ENCODE measurements at regions not wholly inside any gene's neighbourhood (a gene's known extent, or its start where the extent isn't known, plus 50 kb on each side); places are given as distances from the start of the nearest gene placed in this dataset.

DNA sequence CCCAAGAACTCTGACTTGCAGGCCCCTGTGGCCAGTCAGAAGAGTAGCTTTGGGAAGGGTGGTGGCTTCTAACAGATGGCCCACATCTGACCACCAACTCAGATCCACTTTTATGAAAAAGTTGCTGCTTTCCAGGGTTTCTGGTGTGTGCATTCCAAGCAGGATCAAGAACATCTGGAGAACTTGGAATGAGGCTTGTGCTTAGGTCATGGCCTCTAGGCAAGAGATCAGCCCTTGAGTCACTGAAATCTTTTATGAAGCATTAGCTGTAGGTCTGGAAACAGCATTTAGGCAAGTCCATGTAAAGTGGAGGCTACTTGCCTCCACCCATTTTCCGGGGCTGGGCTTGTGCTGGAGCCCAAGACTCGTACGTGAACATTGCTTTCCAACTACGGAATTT lies 433.3 kb downstream of the SH3GL2 start:
- no peaks in the 10 kb centered on the region for H3K27me3 Mint-ChIP-seq
- intact Hi-C loops (cut with micrococcal nuclease), result no loop called here
- DNase-seq (no peak), ATAC-seq (ENCODE audit: low read depth) (no peak)
- ChIA-PET CTCF (no interaction called here), POLR2A (no interaction called here)
- Histone ChIP-seq H3K27me3 (replicated peaks in 1 of 4; ENCODE audit: control extremely low read depth in 1 of 4, control insufficient read depth in 3 of 4, insufficient read depth in 4 of 4, low read length in 3 of 4) (no peaks in the 10 kb centered on the region), H3K4me2 (replicated peaks; ENCODE audit: low read depth, low read length, poor library complexity, severe bottlenecking) (no peak overlapping the region), H4K20me1 (ENCODE audit: control insufficient read depth, insufficient read depth, low read length, poor library complexity, severe bottlenecking) (no peaks in the 10 kb centered on the region), H3K4me1 (ENCODE audit: control insufficient read depth in 2 of 2, insufficient read depth in 2 of 2, low read length in 2 of 2) (no peaks in the 10 kb centered on the region), H3K9me3 (ENCODE audit: control extremely low read depth in 1 of 3, control insufficient read depth in 2 of 3, insufficient read depth in 1 of 3, low read length in 2 of 3) (no peaks in the 10 kb centered on the region), H3K9ac (ENCODE audit: low read length) (no peak overlapping the region), H3K27ac (ENCODE audit: low read length in 2 of 2) (no peak overlapping the region), H2AFZ (ENCODE audit: insufficient read depth, low read depth, low read length, poor library complexity, severe bottlenecking) (no peak overlapping the region), H3K79me2 (ENCODE audit: control insufficient read depth, insufficient read depth, low read length) (no peaks in the 10 kb centered on the region), H3K4me3 (ENCODE audit: control extremely low read depth in 1 of 5, extremely low read depth in 1 of 5, insufficient read depth in 1 of 5, low read depth in 2 of 5, low read length in 4 of 5) (no peak overlapping the region), H3K36me3 (replicated peaks in 1 of 2; ENCODE audit: control extremely low read depth in 1 of 2, control insufficient read depth in 1 of 2, extremely low read depth in 1 of 2, insufficient read depth in 2 of 2, low read length in 1 of 2) (no peaks in the 10 kb centered on the region)
- 96% methylated on average over 4 of the region's 4 CpGs for WGBS (ENCODE audit: insufficient coverage)
- no peak overlapping the region for H3K4me3 Mint-ChIP-seq
- H3K9me3 Mint-ChIP-seq (ENCODE audit: insufficient read depth), result no peaks in the 10 kb centered on the region
- H3K4me1 Mint-ChIP-seq, result no peaks in the 10 kb centered on the region
- no peak for TF ChIP-seq CTCF (IDR thresholded peaks at IDR 0.05)
- TF ChIP-seq EZH2 (IDR thresholded peaks at IDR 0.05; ENCODE audit: borderline replicate concordance, insufficient read depth, low read depth, low read length, poor library complexity, severe bottlenecking), result no peak
- H3K27ac Mint-ChIP-seq, result no peak overlapping the region

GRCh38 chr9:18014556-18014955 lies 435.7 kb downstream of the SH3GL2 start:
- H3K9me3 ChIP-seq (ENCODE audit: control extremely low read depth in 1 of 3, control insufficient read depth in 2 of 3, insufficient read depth in 1 of 3, low read length in 2 of 3), result no peaks in the 10 kb centered on the region
- POLR2A ChIA-PET, result no interaction called here
- Mint-ChIP-seq H3K4me3 (no peak overlapping the region), H3K4me1 (no peaks in the 10 kb centered on the region), H3K27me3 (no peaks in the 10 kb centered on the region), H3K27ac (no peak overlapping the region), H3K9me3 (ENCODE audit: insufficient read depth) (peaks cover 5% of the 10 kb centered on the region)
- H3K27ac ChIP-seq (ENCODE audit: low read length in 2 of 2), result no peak overlapping the region
- H3K79me2 ChIP-seq (ENCODE audit: control insufficient read depth, insufficient read depth, low read length), result no peaks in the 10 kb centered on the region
- CTCF ChIA-PET, result no interaction called here
- WGBS (ENCODE audit: insufficient coverage), result 86% methylated on average over 2 of the region's 3 CpGs
- ATAC-seq (ENCODE audit: low read depth) (no peak), DNase-seq (no peak)
- H2AFZ ChIP-seq (ENCODE audit: insufficient read depth, low read depth, low read length, poor library complexity, severe bottlenecking), result no peak overlapping the region
- intact Hi-C loops (cut with micrococcal nuclease), result no loop called here
- H3K4me1 ChIP-seq (ENCODE audit: control insufficient read depth in 2 of 2, insufficient read depth in 2 of 2, low read length in 2 of 2), result no peaks in the 10 kb centered on the region
- no peaks in the 10 kb centered on the region for H4K20me1 ChIP-seq (ENCODE audit: control insufficient read depth, insufficient read depth, low read length, poor library complexity, severe bottlenecking)
- no peak overlapping the region for H3K4me2 ChIP-seq (replicated peaks; ENCODE audit: low read depth, low read length, poor library complexity, severe bottlenecking)
- TF ChIP-seq CTCF (IDR thresholded peaks at IDR 0.05) (no peak), EZH2 (IDR thresholded peaks at IDR 0.05; ENCODE audit: borderline replicate concordance, insufficient read depth, low read depth, low read length, poor library complexity, severe bottlenecking) (no peak)
- H3K36me3 ChIP-seq (replicated peaks in 1 of 2; ENCODE audit: control extremely low read depth in 1 of 2, control insufficient read depth in 1 of 2, extremely low read depth in 1 of 2, insufficient read depth in 2 of 2, low read length in 1 of 2), result no peaks in the 10 kb centered on the region
- no peak overlapping the region for H3K9ac ChIP-seq (ENCODE audit: low read length)
- no peaks in the 10 kb centered on the region for H3K27me3 ChIP-seq (replicated peaks in 1 of 4; ENCODE audit: control extremely low read depth in 1 of 4, control insufficient read depth in 3 of 4, insufficient read depth in 4 of 4, low read length in 3 of 4)
- H3K4me3 ChIP-seq (ENCODE audit: control extremely low read depth in 1 of 5, extremely low read depth in 1 of 5, insufficient read depth in 1 of 5, low read depth in 2 of 5, low read length in 4 of 5), result no peak overlapping the region

Data from B cell (primary cell).